ENCODE measurements at regions not wholly inside any gene's neighbourhood (a gene's known extent, or its start where the extent isn't known, plus 50 kb on each side); places are given as distances from the start of the nearest gene placed in this dataset.

- DNase-seq (ENCODE audit: low read depth), result no peak
Measured at GRCh38 chr6:91653895-91654294, 1067.0 kb upstream of the MAP3K7 start.

GRCh38 chr6:91653076-91653723 lies 1066.3 kb upstream of the MAP3K7 start:
- no peak for DNase-seq (ENCODE audit: low read depth)

GRCh38 chr6:91646649-91647048 lies 1059.8 kb upstream of the MAP3K7 start:
- no peak for DNase-seq (ENCODE audit: low read depth)

- no peak for DNase-seq (ENCODE audit: low read depth)
Measured at GRCh38 chr6:91645811-91646210, 1058.9 kb upstream of the MAP3K7 start.

- no peak for DNase-seq (ENCODE audit: low read depth)
Measured at GRCh38 chr6:91637217-91637616, 1050.3 kb upstream of the MAP3K7 start.

DNA sequence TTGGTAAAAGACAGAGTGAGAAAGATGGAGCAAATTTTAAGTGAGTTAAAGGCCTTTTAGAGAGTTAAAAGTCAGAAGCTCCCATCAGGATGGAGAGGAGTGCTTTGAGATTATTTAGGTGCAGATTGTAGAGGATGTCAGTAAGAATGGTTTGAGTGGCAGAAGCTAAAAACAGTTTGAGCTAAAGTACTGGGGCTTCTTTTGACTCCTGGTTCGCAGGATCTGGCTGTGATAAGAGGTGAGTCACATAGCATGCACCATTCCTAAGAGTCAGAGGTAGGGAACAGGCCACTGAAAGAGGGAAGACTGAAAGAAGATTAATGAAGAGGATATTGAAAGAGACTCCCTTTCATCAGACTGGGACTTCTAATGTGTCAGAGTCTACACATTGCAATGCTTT lies 1047.9 kb upstream of the MAP3K7 start:
- DNase-seq (ENCODE audit: low read depth), result no peak

DNA sequence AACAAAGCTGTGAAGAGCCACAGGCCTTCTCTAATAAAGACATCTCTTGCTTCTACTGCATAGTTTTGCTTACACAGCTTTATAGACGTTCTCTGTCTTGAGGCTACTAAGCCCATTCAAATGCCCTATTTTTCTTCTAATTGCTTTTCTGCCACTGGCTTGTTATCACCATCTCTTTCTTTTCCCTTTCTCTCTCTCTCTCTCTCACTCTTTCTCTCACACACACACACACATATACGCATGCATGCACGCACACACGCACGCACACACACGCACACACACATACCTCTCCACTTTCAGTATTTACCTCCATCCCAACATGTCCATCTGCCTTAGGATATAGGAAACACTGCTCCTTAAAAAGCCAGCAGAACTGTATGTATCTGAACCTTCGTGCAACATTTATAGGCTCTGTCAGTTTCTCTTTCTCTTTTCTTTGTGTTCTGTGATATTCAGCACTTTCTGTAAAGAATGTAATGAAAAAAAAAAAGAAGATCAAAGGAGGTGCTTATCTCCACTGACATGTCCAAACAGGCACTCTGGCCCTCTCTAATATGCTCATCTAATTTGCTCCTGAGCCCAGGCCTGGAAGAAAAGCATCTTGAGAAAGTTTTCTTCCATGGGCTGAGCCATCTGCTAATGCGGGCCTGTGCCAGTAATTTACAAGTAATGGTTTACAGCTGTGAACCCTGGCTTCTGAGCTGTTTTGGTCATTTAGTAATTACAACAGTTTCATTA lies 1046.7 kb upstream of the MAP3K7 start:
- no peak for DNase-seq (ENCODE audit: low read depth)

DNA sequence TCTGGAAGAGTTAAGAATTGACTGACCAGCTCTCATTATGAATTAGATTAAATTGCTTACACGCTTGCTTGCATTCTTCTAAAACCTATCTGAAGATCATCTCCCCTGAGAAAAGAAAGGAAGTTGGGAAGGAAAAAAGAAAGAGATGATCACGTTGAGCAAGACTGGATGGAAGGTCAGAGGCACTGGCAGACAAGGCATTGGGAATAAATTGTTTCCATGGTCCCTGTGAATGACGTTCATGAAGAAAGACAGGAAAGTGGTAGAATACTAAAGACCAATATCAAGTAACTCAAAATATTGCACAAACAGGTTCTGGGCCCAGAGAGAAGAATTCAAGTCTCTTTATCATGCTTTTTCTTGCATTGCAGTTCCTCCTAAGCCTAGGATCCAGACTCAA lies 1045.4 kb upstream of the MAP3K7 start:
- no peak for DNase-seq (ENCODE audit: low read depth)

DNA sequence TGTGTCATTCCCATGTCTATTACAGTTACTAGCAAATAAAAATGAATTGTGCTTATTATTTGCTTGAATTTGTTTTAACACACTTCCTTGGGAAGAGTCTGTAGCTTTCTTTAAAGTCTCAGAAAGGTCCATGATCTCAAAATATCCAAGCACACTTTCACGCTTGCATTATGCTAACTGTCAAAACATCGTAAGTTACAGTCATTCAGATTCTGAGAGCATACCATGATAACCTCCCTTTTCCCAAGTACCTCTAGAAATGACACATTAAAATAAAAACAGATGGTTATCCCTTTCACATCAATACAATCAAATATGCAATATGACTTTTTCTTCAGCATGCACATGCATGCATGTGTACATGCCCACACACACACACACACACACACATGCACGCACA lies 1044.4 kb upstream of the MAP3K7 start:
- DNase-seq (ENCODE audit: low read depth), result no peak

DNA sequence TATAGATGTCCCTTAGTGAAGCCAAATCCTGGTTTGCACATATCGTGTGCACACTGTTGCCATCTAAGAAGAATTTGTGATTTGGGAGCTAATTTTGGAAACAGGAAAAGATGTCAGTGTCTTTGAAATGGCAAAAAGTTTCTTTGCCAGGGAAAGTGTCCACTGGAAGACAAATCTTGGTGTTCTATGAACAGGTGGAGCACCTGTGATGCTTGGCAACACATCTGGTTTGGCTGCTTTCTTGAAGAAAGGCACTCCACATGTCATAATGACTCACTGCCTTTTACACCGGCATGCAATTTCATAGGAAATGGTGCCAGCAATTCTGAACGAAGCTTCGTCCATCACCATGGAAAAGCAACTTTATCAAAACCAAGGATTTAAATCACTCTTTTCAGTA lies 1040.0 kb upstream of the MAP3K7 start:
- DNase-seq (ENCODE audit: low read depth), result no peak

- DNase-seq (ENCODE audit: low read depth), result no peak
Measured at GRCh38 chr6:91613481-91613880, 1026.6 kb upstream of the MAP3K7 start.

GRCh38 chr6:91611190-91611589 lies 1024.3 kb upstream of the MAP3K7 start:
- DNase-seq (ENCODE audit: low read depth), result no peak

GRCh38 chr6:91608428-91608827 lies 1021.6 kb upstream of the MAP3K7 start:
- DNase-seq (ENCODE audit: low read depth), result no peak

GRCh38 chr6:91606148-91606901 lies 1019.5 kb upstream of the MAP3K7 start:
- no peak for DNase-seq (ENCODE audit: low read depth)

DNA sequence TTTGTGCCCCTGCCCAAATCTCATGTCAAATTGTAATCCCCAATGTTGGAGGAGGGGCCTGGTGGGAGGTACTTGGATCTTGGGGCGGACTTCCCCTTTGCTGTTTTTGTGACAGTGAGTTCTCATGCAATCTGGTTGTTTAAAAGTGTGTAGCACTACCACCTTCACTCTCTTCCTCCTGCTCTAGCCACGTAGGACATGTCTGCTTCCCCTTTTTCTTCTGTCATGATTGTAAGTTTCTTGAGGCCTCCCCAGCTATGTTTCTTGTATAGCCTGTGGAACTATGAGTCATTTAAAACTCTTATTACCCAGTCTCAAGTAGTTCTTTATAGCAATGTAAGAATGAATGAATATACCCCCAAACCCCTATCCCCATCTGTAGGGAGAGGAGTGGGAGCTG lies 1013.7 kb upstream of the MAP3K7 start:
- no peak for DNase-seq (ENCODE audit: low read depth)

DNA sequence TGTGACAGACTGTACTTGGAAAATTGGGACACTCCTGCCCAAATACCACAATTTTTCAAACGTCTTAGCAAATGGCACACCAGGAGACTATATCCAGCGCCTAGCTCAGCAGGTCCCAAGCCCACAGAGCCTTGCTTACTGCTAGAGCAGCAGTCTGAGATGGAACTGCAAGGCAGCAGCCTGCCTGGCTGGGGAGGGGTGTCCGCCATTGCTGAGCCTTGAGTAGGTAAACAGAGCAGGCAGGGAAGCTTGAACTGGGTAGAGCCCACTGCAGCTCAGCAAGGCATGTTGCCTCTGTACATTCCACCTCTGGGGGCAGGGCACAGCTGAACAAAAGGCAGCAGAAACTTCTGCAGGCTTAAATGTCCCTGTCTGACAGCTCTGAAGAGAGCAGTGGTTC lies 1003.3 kb upstream of the MAP3K7 start:
- no peak for DNase-seq (ENCODE audit: low read depth)

DNA sequence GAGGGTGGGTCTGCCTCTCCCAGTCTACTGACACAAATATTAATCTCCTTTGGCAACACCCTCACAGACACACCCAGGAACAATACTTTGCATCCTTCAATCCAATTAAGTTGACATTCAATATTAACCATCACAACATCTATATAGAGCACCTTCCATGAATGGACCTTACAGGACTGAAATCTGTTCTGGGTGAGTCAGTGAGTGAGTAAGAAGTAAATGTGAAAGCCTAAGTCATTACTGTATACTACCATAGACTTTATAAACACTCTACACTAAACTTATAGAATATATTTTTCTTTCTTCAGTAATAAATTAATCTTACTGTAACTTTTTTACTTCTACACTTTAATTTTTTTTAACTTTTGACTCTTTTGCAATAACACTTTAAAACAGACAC lies 993.8 kb upstream of the MAP3K7 start:
- DNase-seq (ENCODE audit: low read depth), result no peak

GRCh38 chr6:91575032-91575431 lies 988.2 kb upstream of the MAP3K7 start:
- no peak for DNase-seq (ENCODE audit: low read depth)

DNA sequence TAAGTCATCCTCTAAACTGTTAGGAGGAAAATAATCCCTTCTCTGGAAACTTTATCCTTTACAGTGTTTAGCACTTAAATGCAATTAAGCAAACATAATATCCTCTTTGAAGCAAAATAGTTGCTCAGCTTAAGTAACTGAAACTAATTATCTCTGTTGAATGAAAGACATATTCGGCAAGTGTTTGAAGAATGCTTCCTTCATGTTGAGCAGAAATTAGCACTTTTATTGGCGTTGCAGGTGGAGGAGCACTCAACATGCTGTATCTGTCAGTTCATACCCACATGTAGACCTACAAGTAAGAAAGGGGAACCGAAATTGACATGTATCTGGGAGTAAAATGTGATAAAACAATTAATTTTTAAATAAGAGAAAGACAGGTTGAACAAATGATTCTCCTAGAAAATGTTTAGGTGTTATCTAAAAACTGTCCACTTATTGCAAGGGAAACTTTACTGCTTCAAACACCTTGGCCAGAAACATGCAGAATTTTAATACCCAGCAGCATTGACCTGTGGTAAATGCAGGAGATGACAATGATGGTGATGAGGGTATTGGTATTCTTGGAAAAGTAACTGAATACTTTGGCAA lies 987.0 kb upstream of the MAP3K7 start:
- DNase-seq (ENCODE audit: low read depth), result no peak

DNA sequence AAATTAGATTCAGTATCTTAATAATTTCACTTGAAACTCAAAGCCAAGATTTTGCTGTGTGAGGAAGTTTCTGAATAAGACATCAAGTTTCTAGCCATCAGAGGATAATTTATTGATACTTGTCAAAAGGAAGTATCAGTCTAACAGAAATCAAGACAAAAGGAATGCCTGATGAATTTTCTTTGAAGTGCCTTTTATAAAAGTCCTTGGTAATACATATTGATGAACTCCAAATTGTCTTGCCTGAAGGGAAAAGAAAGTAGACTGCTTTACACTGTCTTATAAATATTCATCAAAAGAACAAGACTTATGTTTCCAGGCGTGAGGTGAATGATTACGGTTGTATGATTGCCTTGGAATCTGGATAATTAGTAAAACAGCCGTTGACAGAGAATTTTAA lies 986.0 kb upstream of the MAP3K7 start:
- no peak for DNase-seq (ENCODE audit: low read depth)

- DNase-seq (ENCODE audit: low read depth), result no peak
Measured at GRCh38 chr6:91569071-91569470, 982.2 kb upstream of the MAP3K7 start.

- DNase-seq (ENCODE audit: low read depth), result no peak
Measured at GRCh38 chr6:91566467-91566866, 979.6 kb upstream of the MAP3K7 start.

- DNase-seq (ENCODE audit: low read depth), result no peak
Measured at GRCh38 chr6:91565207-91565606, 978.3 kb upstream of the MAP3K7 start.
